ENCODE measurements at regions not wholly inside any gene's neighbourhood (a gene's known extent, or its start where the extent isn't known, plus 50 kb on each side); places are given as distances from the start of the nearest gene placed in this dataset.

DNA sequence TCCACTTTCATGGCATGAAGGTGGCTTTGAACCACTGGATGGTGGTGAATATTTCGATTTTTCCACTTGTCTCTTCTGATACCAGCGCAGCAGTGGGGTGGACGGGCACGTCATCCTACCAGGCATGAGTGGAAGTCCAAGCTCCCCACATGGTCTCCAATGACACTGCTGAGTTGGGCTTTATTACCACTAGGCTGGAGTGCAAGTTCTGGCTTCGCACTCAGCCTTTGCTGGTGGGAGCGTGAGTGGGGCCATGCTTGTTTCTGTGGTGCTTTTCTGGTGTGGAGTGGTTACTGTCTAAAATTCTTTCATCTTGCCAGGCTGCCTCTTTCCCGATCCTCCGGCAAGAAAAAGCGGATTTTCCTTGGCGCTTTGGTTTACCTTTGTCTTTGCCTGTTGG is 70.1 kb upstream of the SDK1 start:
- no peak for DNase-seq (ENCODE audit: low read depth)

DNA sequence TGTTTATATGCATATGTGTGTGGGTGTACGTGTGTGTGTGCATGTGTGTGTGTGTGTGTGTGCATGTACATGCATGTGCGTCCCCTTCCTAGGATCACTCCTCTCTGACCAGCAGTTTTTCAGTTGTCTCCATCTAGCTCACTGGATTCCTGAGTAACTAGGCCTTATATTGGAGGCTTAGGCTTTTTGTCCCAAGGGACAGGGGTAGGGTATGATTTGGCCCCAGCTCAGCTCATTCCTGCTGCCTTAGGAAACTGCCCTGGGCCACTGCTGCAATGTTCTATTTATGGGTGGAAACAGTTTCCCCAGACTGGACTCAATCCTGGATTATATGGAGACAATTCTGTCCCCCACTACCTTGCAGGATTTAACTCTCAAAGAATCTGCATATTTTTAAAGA is 68.8 kb upstream of the SDK1 start:
- peak; percentile 62 for DNase-seq (ENCODE audit: low read depth)

DNA sequence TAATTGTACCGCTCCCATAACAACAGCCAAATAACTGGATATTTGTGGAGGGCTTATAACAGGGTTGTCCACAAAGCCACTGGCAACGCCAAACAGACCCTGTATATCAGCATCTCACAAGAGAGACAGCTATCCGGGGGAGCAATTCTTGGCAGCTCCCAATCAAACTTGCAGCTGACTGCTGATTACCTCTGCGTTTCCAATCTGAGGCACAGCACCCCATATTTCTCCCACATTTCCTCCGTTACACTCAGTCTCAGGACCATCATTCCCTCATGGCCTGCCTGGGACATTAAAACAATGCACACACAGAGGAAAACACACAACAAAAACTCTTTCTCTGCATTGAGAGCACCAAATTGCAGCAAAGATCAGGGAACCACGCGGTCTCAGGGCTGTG is 67.8 kb upstream of the SDK1 start:
- no peak for DNase-seq (ENCODE audit: low read depth)

DNA sequence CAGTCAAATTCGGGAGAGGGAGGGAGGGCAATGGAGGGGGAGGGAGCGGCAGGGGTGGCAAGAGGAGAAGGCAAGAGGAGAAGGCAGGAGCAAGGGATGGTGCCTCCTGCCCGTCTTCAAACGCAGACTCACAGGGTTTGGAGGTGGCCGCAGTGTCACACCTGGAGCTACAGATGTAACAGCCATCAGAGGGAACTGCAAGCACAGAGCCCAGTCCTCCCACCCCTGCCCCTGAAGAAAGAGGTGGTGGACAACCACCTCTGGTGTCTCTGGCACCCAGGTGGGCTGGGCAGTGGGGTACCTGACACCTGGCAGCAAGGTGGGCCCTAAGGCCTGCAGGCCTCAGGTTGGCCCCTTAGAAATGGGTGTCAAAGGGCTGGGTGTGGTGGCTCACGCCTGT is 67.0 kb upstream of the SDK1 start:
- DNase-seq (ENCODE audit: low read depth), result no peak

DNA sequence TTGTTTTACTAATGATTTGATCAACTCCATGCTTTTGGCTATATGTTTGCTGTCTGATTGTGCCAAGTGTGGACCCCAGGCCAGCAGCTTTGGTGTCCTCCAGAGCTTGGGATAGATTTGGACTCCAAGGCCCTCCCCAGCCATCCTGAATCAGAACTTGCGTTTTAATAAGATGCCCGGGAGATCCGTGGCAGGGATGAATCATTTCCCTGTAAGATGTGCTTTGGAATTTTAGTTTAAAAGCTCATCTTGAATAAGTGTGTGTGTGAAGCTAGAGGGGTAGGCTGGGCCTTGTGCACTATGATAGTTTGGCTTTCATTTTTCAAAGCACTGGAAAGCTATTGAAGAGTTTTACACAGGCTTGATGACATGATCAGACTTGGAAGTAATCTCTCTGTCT is 66.2 kb upstream of the SDK1 start:
- DNase-seq (ENCODE audit: low read depth), result peak; percentile 6

DNA sequence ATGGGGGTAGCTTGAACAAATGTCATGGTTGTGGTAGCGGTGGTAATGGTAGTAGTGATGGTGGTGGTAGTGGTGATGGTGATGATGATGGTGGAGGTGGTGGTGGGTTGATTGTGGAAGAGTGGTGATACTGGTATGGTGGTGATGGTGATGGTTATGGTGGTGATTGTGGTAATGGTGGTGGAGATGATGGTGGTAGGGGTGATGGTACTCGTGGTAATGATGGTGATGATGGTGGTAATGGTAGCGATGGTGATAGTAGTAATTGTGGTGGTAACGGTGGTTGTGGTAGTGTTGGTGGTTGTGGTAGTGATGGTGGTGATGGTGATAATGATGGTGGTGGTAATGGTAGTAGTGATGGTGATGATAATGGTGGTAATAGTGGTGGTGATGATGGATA is 65.7 kb upstream of the SDK1 start:
- DNase-seq (ENCODE audit: low read depth), result no peak

DNA sequence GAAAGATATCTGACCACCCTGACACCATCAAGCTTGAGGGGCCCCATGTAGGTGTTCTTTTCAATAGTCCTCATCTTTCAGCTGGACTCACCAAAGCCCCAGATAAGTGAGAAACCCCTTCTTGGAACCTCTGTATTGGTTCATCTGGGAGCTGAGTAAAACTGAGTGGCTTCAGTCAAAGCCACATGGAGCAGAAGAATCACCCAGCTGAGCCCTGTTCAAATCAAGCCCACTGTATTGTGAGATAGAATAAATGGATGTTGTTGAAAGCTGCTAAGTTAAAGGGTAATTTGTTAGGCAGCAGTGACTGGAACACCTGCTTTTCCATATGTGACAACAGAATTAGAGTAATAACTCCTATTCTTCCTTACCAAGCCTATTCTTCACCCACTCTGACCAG is 64.8 kb upstream of the SDK1 start:
- DNase-seq (ENCODE audit: low read depth), result no peak

DNA sequence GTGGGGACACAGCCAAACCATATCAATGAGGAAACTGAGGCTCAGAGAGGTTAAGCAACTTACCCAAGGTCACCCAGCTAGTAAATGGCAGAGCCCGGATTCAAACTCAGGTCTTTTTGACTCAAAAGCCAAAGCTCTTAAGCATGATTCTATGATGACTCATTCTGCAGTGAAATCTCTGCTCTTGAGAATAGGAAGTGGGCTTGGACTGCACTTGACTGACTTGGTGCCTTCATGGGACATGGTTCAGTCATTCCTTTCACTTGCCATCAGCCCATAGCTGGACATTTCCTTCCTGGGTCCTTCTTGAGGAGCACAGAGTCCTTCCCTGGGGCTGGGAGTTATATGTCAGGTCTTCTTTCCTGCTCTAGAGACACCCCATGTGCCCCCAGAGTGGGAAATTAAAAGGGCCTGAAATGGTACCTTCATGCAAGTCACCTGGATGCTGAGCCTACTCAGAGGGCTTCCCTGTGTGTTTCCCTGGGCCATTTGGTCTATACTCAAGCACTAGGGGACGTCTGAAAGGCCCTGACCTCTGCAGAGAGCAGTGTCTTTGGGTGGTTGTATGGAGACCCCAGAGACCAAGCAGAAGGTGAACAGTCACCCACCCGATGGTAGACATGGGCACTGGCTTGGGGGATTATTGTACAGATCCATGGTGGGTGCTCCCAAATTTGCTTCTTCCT is 62.4 kb upstream of the SDK1 start:
- peak; percentile 11 for DNase-seq (ENCODE audit: low read depth)

DNA sequence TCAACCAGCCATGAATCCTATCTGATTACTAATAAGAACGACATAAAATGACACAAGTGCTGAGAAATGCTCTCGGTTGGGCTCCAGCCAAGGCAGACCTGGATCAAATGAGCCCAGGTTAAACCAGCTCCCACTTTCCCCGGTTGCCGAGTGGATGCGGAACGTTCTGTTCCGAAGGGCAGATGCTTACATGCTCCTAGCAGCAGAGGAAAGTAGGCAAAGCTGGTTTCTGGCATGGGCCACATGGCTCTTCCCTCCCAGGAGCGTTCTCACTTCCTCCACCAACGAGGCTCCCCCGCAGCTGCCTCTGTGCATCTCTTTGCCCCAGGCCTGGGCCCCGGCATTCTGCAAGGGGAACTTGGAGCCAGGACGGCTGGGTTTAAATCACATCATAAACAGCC is 61.8 kb upstream of the SDK1 start:
- no peak for DNase-seq (ENCODE audit: low read depth)

DNA sequence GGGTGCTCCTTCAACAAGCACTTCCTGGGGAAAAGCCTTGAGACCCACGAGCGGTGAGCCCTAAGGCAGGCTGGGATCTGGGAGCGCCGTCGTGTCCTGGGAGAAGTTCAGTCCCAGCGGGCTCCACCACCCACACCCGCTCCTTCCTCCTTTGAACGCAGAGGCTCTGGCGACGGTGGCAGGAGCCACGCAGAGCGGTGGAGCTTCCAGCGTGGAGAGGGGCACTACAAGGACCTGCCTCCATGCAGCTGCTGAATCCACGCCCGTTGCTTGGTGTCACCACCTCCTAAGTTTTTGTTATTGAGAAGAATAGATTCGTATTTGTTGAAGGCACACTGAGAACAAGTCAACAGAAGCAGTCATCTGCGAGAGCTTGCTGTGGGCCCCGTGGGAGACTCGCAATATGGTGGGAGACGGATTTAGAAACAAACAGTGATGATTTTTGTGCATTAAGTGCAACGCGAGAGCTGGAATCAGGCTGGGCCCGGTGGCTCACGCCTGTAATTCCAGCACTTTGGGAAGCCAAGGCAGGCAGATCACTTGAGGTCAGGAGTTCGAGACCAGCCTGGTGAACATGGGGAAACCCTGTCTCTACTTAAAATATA is 60.1 kb upstream of the SDK1 start:
- DNase-seq (ENCODE audit: low read depth), result no peak

DNA sequence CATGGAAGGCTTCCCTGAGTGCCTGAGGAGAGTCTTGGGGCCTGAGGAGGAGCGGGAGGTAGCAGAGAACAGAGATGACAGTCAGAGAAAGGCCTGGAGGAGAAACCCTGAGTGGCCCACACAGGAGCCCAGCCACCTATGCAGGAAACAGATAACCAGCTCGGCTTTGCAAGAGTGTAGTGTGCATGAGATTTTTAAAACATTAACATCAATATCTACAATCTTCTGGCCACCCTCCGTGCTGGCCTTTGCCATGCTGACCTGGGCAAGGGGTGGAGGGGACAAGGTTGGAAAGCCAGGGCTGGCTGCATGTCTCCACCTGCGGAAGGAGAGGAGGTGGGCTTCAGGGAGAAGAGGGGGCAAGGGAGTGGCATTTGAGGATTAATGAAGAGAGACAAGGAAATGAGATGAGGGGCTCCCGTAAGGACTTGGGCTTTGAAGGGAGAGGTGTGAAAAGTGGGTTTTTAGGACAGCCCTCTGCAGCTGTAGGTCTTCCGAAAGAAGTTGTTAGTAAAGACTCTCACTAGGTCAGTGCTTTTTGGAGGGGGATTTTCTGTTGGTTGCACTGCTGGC is 59.3 kb upstream of the SDK1 start:
- no peak for DNase-seq (ENCODE audit: low read depth)

DNA sequence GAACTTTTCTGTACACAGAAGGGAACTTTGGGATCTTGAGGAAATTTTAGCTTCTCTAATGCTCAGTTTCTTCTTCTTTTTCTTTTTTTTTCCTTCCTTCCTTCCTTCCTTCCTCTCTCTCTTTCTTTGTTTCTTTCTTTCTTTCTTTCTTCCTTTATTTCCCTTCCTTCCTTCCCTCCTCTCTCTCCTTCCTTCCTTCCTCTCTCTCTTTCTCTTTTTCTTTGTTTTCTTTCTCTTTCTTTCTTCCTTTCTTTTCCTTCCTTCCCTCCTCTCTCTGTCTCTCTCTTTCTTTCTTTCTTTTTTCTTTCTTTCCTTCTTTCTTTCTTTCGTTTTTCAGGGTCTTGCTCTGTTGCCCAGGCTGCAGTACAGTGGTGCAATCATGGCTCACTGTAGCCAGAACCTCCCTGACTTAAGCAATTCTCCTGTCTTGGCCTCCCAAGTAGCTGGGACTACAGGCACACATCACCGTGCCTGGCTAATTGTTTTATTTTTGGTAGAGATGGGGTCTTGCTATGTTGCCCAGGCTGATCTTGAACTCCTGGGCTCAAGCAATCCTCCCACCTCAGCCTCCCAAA is 58.6 kb upstream of the SDK1 start:
- no peak for DNase-seq (ENCODE audit: low read depth)

DNA sequence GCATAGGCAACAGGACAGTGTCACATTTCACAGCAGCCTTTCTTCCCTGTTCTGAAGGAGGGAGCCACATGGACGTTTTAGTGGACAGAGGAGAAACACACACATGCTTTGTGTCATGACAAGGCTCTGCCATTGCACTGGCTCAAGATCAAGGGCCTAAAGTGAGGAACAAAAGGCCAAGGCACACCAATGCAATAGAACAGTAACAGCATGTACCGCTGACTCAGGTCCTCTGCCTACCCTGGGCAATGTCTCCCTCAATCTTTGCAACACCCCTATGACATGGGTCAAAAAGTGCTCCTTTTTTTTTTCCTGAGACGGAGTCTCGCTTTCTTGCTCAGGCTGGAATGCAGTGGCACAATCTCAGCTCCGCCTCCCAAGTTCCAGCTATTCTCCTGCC is 57.8 kb upstream of the SDK1 start:
- DNase-seq (ENCODE audit: low read depth), result no peak

DNA sequence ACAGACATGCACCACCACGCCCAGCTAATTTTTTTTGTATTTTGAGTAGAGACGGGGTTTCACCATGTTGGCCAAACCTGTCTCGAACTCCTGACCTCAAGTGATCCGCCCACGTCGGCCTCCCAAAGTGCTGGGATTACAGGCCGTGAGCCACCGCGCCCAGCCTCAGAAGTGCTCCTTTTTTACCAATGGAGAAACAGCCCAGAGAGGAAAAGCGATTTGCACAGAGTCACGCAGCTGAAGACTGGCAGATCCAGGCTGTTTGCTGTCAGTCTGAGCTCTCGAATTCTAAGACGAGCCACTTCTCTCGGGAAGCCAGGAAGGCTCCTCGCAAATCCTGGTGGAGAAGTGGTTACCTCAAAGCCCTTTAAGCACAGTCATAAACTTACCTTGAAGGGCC is 57.4 kb upstream of the SDK1 start:
- no peak for DNase-seq (ENCODE audit: low read depth)

DNA sequence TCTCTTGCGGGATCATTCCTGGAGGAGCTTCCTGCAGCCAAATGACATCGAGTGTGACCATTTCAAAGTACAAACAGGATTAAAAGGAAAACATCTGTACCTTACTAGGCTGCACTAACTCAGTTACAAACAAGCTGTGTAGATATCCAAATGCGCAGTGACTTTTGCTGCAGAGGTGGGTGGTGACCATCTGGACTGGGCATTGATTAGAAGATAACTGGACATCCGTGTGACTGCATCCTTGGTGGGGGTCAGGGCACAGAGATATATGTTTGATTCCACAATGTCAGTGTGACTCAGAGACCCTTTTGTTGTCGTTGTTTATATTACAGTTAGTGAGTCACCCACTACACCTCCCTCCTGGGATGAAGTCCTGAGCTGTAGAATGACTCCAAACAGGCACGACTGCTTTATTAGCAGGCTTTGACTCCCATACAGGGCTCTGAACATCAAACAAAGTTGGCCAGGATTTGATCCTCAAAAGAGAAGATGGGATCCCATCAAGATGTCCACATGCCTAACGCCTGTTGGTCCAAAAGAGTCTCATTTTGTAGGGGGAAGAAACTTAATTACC is 56.7 kb upstream of the SDK1 start:
- peak; percentile 74 for DNase-seq (ENCODE audit: low read depth)

DNA sequence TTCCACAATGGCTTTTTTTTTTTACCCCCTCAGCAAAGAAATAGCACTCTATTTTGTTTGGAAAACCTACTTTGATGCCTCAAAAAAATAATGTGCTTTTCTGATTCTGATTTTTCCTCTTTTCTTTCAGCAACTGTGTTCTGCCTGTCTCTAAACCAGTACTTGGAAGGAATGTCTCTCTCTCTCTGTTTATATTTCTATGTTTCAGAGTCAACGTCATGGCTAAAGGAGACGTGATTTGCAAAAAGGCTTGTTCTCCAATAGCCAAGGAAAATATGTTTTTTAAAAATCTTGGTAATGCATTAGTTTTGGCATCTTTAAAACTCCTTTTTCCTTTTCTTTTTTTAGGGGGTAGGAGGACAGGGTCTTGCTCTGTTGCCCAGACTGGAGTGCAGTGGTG is 56.0 kb upstream of the SDK1 start:
- no peak for DNase-seq (ENCODE audit: low read depth)

DNA sequence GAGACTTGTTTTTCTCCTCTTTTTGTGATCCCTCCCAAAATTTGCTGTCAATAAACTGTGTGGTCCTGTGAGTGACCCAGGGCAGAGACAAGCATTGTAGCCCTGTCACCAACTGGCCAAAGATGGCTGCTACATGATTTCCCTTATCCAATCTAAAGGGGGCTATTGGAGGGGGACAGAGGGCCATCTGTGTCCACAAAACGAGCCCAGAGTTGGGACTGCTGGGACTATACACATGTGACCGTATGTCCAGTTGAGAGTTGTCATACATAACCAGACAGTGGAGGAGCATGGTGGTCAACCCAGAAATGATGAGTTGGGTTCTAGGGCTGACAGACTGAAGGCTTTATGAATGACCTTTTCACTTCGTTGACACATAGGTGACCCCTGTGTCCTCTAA is 55.3 kb upstream of the SDK1 start:
- no peak for DNase-seq (ENCODE audit: low read depth)

DNA sequence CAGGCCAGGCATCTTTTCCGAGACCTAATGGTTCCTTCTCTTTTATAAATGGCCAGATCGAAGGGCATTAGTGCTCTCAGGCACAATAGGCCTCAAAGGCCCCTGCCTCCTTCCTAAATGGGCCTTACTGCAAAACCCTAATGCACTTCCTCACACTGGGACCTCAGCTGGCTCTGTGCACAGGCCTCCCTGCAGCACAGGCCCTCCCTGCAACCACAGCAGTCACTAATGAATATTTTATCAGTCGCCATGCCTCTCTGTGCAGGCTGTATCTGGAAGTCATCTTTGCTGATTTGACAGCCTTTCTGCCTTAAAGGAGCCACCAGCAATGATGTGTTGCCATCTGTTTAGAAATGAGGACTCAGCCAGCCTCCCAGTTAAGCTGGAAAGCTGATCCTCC is 54.9 kb upstream of the SDK1 start:
- DNase-seq (ENCODE audit: low read depth), result no peak

DNA sequence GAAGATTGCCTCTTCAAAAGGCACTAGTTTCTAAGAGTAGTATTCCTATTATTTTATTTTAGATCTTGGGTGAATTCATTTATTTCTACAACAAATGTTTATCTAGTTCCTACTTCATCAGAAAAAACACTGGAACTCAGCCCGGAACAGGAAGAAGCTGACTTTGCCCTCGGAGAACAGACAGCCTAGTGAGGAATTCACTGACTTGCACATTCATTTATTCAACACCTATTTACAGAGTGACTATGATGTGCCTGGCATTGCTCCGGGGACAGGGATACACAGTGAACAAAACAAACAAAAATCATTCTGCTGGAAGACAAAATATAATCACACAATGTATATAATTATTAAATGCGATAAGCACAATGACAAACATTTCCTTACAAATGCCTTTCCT is 54.4 kb upstream of the SDK1 start:
- no peak for DNase-seq (ENCODE audit: low read depth)

DNA sequence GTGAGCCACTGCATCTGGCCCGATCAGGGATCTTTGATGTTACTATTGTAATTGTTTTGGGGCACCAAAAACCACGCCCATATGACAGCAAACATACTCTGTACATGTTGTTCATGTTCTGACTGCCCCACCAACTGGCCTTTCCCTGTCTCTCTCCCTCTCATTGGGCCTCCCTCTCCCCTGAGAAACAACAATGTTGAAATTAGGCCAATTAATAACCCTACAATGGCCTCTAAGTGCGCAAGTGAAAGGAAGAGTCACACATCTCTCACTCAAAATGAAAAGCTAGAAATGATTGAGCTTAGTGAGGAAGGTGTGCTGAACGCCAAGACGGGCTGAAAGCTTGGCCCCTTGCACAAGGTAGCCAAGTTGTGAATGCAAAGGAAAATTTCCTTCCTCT is 50.3 kb upstream of the SDK1 start:
- no peak for DNase-seq (ENCODE audit: low read depth)

All from LHCN-M2 (cell line).